ENCODE measurements at regions not wholly inside any gene's neighbourhood (a gene's known extent, or its start where the extent isn't known, plus 50 kb on each side); places are given as distances from the start of the nearest gene placed in this dataset.
"Not testable (repeated sequence)": the region's sequence is repeated elsewhere in the genome, so short reads cannot be mapped to it uniquely, and the experiment has no call there.

DNA sequence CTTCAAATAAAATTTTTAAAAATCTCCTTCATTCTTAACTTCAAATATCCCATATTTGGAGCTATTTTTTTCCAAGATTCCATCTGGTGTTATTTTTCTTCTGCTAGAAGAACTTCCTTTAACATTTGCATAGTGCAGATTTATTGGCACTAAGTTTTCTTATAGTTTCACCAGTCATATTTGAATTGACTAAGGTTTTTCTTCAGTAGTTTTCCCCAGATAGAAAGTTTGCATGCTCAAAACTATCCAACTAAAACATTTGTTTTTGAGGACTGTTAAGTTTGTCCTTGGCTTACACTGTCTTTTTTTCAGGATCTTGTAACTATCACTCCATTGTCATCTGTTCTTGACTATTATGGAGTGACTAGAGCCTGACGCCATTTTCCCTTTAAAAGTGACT is 606.7 kb downstream of the TAF11L14 start:
- DNase-seq (ENCODE audit: low read depth) = no peak

DNA sequence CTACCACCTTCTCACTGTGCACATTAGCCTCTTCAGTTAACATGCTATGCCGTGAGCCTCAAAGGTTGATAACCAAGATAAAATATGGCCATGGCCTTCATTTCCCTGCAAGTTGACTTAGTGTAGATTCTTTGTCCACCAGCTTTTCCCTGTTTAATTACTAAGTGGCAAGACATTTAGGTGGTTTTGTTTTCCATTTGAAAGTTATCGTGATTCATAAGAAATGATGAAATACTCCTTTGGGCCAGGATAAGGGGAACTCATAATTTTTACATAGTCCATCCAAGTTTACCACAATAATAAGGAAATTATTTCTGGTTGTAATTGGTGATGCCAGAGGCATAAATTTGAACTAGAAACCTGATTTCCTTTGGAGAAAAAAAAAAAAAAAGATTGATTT is 609.6 kb downstream of the TAF11L14 start:
- no peak for DNase-seq (ENCODE audit: low read depth)

DNA sequence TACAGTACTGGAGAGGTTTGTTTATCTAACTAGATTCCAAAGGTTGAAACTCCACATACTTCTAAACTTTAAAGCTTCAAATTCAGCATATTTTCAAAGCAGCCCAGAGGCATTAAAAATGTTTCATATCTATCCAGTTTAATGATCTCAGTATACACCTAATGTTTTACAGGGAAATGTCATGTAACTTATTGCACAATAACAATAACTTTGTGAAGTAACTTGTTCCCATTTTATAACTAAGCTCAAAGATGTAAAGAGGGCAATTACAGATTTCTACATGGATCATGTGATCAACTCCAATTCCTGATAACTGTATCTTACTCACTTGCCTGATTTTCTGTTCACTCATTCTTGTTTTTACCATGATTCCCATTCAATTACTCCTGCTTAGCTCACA is 610.0 kb downstream of the TAF11L14 start:
- no peak for DNase-seq (ENCODE audit: low read depth)

DNA sequence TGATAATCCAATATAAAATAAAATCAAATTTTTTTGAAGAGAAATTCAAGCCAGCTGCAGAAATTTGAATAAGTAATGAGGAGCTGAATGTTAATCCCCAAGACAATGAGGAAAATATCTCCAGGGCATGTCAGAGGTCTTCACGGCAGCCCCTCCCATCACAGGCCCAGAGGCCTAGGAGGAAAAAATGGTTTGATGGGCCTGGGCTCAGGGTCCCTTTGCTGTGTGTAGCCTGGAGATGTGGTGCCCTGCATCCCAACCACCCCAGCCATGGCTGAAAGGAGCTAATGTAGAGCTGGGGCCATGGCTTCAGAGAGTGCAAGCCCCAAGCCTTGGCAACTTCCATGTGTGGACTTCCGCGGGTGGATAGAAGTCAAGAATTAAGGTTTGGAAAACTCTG is 618.3 kb downstream of the TAF11L14 start:
- DNase-seq (ENCODE audit: low read depth) = no peak

DNA sequence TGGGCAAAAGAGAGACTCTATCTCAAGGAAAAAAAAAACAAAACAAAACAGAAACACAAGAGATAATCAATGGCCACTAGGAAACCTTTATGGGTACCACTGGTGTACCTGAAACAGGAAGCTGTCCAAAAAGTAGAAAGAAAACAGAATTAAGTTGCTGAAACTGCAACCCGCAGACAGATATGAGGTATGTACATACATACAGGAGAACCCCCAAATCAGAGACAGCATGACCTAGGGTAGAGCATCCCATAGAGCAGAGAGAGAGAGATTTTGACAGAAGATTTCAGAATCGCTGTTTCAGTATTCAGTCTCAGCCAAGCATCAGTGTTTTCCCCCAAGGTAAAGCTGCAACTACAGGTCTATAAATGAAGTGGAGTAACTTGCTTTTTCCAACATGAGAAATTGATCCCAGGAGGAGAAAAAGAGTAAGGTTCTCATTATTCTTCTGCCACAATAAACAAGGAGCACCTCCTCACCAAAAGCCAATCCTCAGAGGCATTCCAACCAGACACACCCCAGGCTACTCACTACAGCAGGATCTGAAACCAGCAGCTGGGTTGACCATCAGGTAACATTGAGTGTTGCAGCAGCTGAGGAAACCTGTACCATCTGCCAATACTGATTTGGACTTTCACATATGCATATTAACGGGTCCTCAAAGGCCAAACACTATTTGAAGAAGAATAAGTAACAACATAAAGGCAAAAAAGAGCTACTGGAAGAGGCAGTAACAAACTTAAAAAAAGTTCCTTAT is 630.0 kb downstream of the TAF11L14 start:
- no peak for DNase-seq (ENCODE audit: low read depth)

DNA sequence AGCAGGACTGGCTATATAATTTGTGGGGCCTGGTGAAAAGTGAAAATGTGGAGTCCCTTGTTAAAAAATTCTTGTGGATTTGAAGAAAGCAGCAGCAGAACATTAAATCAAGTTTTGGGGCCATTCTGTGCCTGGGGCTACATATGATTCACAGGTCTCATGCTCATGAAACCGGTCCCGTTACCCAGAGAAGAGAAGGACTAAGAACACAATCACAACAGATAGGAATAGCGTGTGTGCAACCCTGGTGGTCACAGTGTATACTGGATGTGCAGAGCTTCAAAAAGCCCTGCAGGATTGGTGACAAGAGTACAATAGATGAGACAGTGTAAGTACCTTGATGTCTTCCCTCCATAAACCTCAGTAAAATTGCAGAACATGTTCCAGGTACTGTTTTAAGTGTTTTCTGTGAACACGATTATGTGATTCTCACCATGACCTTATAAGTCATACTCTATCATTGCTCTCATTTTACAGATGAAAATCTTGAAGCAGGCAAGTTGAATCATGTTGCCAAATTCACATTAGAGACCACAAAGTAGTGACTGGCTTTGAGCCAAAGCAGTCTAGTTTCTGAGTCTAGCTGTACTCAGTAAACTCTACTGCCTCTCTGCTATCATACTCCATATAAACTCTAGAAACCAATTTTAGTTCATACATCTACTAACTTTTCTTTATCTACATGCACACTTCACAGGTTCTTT is 636.5 kb downstream of the TAF11L14 start:
- no peak for DNase-seq (ENCODE audit: low read depth)

DNA sequence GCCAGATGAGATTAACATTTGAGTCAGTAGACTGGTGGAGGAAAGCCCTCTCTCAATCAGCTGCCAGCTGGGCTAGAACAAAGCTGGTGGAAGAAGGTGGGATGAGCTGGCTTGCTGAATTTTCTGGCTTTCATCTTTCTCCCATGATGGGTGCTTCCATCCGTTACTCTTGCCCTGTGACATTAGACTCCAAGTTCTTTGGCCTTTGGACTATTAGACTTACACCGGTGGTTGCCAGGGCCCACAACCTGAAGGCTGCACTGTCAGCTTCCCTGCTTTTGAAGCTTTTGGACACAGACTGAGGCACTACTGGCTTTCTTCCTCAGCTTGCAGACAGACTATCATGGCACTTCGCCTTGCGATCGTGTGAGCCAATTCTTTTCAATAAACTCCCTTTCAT is 642.7 kb downstream of the TAF11L14 start:
- no peak for DNase-seq (ENCODE audit: low read depth)

DNA sequence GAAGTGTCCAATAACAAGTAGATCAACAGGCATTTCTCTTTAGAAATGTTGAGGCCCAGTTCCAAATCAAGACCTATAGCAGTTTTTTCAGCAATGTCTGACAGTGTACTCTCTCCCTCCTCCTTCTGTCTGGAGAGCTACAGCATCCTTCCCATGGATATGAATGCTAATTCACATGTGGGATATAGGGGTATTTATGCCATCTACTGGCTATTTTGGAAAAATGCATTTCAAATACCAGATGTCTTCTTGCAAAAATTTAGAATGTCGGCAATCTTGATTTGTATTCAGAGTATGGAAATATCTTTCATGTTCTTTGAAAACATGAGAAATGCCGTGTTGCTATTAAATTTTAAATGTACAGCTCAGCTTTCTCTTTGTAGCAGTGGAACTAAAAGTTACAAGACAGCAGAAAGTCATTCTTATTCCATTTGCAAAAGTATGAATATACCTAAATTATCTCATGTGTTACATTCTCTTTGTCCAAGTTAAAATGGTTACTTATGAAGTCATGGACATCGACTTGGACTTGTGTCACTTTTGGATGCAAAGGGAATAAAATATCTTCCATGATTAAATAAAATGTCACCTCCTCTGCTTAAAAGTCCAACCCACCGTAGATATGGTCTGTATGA is 647.8 kb downstream of the TAF11L14 start:
- no peak for DNase-seq (ENCODE audit: low read depth)

DNA sequence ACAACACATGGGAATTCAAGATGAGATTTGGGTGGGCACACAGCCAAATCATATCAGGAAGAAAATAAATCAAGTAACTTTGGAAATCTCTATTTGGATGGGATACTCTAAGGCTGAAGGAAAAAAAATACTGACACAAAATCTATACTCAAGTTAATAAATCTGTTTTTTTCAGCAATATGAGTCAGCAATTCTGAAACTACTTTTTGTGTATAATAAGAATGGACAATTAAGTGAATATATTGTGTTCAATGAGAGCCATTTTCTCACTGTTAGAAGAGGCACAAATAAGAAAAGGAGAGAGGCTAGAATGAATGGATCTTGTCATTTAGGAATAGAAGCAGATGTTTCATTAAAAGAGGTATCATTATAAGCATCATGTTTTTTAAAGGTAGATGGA is 651.0 kb downstream of the TAF11L14 start:
- no peak for DNase-seq (ENCODE audit: low read depth)

DNA sequence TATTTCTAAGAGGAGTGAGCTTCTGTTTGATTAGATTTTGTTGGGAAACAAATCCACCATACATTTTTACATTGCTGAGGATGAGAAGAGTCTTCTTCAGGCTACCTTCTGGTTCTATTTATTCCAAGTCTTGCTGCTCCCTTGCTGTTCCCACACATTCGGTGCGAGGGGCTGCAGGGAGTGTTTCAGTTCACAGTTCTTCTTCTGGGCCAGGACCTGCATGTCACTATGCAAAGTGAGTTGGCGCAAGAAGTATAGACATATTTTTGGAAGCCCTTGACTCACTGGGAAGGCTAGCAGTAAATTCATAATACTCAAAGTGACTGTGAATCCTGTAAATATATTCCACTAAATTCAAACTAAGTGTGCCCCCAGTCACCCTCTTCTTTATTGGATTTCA is 657.9 kb downstream of the TAF11L14 start:
- DNase-seq (ENCODE audit: low read depth) = no peak

DNA sequence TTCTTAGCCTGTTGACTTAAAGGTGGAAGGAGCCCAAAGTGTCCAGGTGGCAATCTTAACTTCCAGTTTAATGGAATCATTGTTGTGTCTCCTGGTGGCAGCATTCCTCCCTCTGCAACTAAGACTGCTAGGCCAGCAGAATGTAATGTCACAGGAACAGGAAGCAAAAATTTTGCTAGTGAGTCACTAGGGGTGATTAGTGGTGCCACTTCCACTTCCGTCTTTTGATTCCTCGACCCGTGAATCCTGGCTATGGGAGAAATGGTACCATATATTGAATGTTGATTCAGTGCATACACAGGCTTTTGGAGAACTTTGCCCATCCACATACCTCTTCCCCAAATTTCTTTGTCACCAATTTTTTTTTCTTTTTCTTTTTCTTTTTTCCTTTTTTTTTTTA is 661.4 kb downstream of the TAF11L14 start:
- not testable (repeated sequence) for DNase-seq (ENCODE audit: low read depth)

DNA sequence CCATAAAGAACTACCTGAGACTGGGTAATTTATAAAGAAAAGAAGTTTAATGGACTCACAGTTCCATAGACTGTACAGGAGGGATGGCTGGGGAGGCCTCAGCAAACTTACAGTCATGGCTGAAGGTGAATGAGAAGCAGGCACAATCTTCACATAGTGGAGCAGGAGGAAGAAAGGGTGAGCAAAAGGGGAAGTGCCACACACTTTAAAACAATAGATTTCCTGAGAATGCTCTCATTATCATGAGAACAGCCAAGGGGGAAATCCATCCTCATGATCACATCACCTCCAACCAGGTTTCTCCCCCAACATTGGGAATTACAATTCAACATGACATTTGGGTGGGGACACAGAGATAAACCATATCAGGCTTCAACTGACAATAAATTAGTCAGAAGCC is 664.9 kb downstream of the TAF11L14 start:
- no peak for DNase-seq (ENCODE audit: low read depth)

DNA sequence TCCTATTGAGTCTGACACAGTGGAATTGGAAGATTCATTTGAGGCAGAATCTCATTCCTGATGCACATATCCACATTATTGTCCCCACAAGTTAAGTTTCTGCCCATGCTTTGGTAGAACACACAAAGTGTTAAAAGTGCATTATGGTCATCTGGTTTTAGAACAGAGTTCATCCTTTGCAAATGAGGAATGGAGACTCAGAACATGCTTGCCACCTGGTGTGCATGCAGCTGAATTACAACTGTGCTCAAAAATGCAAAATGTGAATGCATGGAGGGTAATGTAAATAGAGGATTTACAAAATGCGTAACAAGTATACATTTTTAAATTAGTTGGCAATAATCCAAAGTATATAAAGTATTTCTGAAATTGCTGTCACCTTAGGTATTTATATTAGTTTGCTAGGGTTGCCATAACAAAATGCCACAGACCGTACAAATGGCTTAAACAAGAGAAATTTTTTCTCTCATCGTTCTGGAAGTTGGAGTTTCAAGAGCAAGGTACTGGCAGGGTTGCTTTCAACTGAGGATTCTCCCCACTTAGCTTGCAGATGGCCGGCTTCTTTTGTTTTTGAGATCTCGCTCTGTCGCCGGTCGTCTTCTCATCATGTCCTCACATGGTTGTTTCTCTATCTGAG is 671.1 kb downstream of the TAF11L14 start:
- no peak for DNase-seq (ENCODE audit: low read depth)

DNA sequence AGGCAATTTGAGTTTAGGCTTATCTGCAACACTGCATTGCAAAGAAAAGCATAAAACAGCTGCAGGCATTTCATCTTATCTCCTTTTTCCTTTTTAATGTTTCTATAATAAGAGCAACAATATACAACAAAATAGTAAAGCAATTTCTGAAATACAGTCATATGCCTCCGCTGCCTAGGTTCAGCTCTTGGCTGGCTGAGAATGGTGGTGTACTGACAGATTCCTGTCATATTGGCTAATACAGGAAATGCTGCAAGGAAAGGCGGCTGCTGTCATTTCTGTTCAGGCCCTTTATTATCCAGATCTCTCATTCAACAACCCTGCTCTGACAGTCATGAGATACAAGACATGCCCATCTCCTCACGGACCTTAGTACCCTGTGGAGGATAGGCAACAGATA is 677.0 kb downstream of the TAF11L14 start:
- no peak for DNase-seq (ENCODE audit: low read depth)

DNA sequence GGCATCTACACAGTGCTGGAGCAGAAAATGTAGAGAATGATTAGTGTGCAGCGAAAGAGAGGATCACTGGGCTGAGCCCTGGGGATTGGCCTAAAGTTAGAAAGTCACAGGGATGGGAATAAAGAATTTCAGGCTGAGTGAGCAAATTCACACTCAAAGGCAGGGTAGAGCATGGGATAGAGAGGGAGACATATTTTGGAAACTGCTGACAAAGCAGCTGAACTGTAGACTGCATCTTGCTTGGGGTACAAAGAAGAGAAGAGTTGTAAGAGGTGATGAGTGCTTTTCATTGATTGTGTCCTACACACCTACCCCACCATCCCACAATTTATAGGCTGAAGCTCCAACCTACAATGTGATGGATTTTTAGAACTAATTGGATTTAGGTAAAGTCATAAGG is 677.8 kb downstream of the TAF11L14 start:
- DNase-seq (ENCODE audit: low read depth) = no peak

DNA sequence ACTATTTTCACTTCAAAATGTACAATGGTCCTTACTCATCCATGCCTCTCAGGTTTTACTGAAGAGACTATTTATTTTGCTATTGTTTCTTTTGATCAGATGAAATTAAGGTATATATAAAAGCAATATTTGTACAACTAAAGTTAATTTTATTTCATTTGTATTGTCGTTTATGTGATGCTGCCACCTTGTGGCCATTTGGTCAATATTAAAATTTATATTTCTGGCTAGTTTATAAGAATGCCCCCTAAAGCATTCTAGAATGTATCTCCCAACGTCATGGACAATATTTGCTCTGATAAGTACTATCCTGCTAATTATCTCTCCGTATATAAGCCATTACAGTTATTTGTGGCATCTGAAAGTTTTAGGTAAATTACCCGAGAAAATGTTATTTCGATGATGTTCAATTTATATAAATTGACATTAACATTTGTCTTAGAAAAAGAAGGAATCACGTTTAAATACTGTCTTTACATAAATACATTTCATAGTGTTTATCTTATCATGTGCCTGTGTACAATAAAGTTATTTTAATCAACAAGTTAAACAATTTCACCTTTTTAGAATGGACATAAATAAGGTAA is 680.0 kb downstream of the TAF11L14 start:
- no peak for DNase-seq (ENCODE audit: low read depth)

DNA sequence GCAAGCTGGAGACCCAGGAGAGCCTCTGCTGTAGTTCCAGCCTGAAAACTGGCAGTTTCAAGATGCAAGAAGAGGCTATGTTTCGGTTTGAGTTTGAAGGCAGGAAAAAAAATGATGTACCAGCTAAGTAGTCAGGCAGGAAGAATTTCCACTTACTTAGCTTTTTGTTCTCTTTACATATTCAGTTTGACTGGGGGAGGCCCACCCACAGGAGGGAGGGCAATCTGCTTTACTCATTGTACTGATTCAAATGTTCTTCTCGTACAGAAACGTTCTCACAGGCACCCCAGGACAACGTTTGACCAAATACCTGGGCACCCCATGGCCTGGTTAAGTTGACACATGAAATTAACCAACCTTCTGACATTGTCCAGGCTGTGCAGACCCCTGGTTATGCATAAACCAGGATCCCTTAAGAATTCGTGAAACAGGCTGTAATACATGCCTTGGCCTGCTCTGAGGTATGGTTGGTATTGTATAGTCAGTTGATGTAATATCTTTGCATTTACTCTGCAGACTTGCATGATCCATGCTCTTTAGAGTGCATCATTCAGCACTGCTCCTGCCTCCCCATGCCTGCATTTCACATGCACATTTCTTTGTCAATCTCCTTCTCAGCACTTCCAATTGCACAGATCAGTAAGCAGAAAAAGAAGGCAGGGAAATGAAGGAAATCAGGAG is 687.1 kb downstream of the TAF11L14 start:
- DNase-seq (ENCODE audit: low read depth) = no peak

DNA sequence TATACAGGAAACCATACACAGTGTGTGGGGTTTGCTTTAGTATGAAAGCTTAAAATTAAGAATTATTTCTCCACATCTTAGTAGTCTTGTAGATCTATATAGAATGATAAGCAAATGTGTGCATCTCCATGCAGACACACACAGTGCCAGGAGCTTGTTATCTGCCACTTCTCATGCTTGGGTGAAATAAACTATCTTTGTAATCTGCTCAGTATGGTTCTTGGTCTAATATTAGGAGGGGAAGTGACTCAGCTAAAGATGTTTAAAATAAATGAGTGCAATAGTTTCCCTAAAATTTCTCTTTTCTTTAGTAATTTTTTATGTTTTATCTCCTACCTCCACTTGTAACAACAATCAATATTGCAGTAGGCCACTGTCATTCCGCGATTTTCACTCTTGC is 689.6 kb downstream of the TAF11L14 start:
- no peak for DNase-seq (ENCODE audit: low read depth)

DNA sequence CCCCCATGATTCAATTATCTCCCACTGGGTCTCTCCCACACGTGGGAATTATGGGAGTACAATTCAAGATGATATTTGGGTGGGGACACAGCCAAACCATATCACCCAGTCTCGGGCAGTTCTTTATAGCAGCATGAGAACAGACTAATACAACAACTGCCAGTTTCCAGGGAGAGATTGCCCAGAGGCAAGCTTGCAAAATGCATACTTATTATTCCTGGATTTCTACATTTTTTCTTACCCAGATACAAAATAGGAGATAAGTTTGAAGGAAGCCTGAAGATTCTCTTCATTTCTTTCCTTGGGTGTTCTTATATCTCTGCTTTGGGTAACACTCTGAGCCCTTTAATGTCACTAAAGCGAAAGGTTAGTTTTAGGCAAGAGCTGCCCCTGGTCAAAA is 691.2 kb downstream of the TAF11L14 start:
- DNase-seq (ENCODE audit: low read depth) = no peak

DNA sequence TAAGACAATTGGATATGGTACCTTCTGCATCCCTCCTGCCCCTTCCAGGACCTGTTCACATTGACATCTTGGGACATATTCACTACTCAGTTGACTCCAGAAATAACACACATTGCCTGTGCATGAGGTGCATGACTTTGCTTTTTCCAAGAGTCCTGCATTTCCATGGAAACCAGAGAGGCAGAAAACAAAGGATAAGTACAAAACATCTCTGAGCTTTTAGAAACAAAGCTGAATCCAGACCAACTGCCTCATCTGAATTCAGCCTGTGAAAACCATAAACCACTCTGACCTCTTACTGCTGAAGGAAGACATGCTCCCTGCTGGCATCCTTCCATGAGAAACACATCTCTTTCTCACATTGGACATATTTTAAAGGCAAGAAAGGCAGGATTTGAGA is 695.1 kb downstream of the TAF11L14 start:
- no peak for DNase-seq (ENCODE audit: low read depth)

DNA sequence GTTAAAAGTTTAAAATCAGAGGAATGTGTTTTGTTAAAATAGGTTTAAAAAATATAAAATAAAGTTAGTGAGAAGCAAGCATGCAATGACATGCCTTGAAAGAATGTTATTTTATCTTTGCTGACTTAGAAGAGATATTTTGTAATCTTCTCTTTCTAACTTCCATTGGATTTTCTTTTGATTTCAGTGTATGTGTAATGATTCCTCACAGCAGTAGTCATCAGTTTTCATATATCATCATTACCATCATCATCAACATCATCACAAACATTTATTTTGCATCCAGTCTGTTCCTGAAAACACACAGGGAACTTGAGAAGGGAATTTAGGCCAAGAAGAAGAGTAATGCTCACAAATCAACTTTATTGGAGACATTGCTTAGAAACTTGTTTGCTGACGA is 699.6 kb downstream of the TAF11L14 start:
- no peak for DNase-seq (ENCODE audit: low read depth)

DNA sequence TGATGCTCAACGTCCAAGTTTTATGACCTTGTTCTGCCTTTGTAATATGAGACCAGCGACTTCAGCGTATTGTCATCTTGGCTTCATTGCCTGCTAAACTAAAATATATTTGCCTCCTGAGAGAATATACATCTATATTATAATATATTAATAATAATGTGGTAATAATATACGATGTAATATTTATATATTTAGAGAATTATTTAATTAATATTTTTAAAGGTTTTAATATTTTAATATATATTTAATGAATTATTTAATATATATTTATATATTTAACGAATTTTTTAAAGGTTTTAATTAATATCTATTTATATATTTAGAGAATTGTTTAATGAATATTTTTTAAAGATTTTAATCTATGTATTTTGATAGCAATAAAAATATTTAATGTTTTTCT is 700.7 kb downstream of the TAF11L14 start:
- no peak for DNase-seq (ENCODE audit: low read depth)
